PC-9 (cell line): ENCODE measurements at regions not wholly inside any gene's neighbourhood (a gene's known extent, or its start where the extent isn't known, plus 50 kb on each side); places are given as distances from the start of the nearest gene placed in this dataset.
A peak's percentile ranks its signal among the peaks of the same experiment; 100 is the strongest.

Experiments
- BruUV-seq: library from RNA; stranded (reverse); fragments of 400-500 nt; replicated peaks from 2 replicates; lab custom pipeline; 2021; lab: Mats Ljungman, UMichigan
- CTCF ChIA-PET: fragments of 300-600 bp; sonication (Branson Sonifier 250); formaldehyde crosslinking; loops from one replicate; lab custom pipeline; 2022; ENCODE audit warnings: antibody characterized with exemption; lab: Charles Lee
- POLR2A ChIA-PET: fragments of 300-600 bp; sonication (Branson Sonifier 250); formaldehyde crosslinking; loops from one replicate; lab custom pipeline; 2022; ENCODE audit warnings: antibody characterized with exemption; ENCODE audit not compliant: unreplicated experiment; lab: Charles Lee
- DNase-seq, 2 experiments: peaks; one replicate each; pipeline versions ENCODE4 v3.0.0 to v3.0.0-alpha.2; 2015 to 2022; ENCODE audit warnings: mixed read lengths in 1 of 2
- H2AFZ ChIP-seq: fragments of 200-600 bp; sonication (generic); 2 replicates; pipeline ENCODE4 v1.8.1; 2017; ENCODE audit warnings: antibody characterized with exemption
- H3F3A ChIP-seq: fragments of 200-600 bp; sonication (generic); 2 replicates; pipeline ENCODE4 v1.8.1; 2017; ENCODE audit warnings: antibody characterized with exemption, mild to moderate bottlenecking, low read depth; ENCODE audit not compliant: insufficient read depth
- H3K27ac ChIP-seq: fragments of 200-600 bp; sonication (generic); 2 replicates; pipeline ENCODE4 v1.6.1; 2016; ENCODE audit warnings: mixed run types
- H3K27me3 ChIP-seq: fragments of 200-600 bp; sonication (generic); 2 replicates; pipeline ENCODE4 v1.6.1; 2016; ENCODE audit warnings: low read depth, mixed run types; ENCODE audit not compliant: insufficient read depth
- H3K36me3 ChIP-seq: fragments of 200-600 bp; sonication (generic); 2 replicates; pipeline ENCODE4 v1.6.1; 2016; ENCODE audit warnings: low read depth, mixed run types
- H3K4me1 ChIP-seq: fragments of 200-600 bp; sonication (generic); replicated peaks from 2 replicates; pipeline ENCODE4 v1.6.1; 2016; ENCODE audit warnings: mixed run types; ENCODE audit not compliant: insufficient read depth
- H3K4me2 ChIP-seq: fragments of 200-600 bp; sonication (generic); 2 replicates; pipeline ENCODE4 v1.6.1; 2017; ENCODE audit warnings: mixed run types
- H3K4me3 ChIP-seq: fragments of 200-600 bp; sonication (generic); 2 replicates; pipeline ENCODE4 v1.6.1; 2016; ENCODE audit warnings: mixed run types
- H3K79me2 ChIP-seq: fragments of 200-600 bp; sonication (generic); 2 replicates; pipeline ENCODE4 v1.6.1; 2017; ENCODE audit warnings: low read depth, mixed run types
- H3K9me2 ChIP-seq: fragments of 200-600 bp; sonication (generic); 2 replicates; pipeline ENCODE4 v1.8.1; 2017; ENCODE audit warnings: mild to moderate bottlenecking; ENCODE audit not compliant: insufficient read depth
- H3K9me3 ChIP-seq: fragments of 200-600 bp; sonication (generic); 2 replicates; pipeline ENCODE4 v1.8.1; 2016; ENCODE audit warnings: low read depth; ENCODE audit not compliant: insufficient read depth
- H4K20me1 ChIP-seq: fragments of 200-600 bp; sonication (generic); 2 replicates; pipeline ENCODE4 v1.8.1; 2017; ENCODE audit not compliant: insufficient read depth
- EZH2 ChIP-seq: fragments of 200-600 bp; sonication (generic); IDR thresholded peaks from 2 replicates; pipeline ENCODE4 v1.8.0; 2017; ENCODE audit warnings: antibody characterized with exemption, low read depth
- intact Hi-C: fragments of 100-400 bp; cut with micrococcal nuclease; formaldehyde crosslinking; loops from one replicate; pipeline ENCODE4 v1.10.0; 2022; ENCODE audit not compliant: unreplicated experiment
- TF ChIP-seq, protein P1 (sequence below): fragments of 200-600 bp; sonication (generic); conservative IDR thresholded peaks from 2 replicates; pipeline ENCODE4 v1.6.1; 2017; ENCODE audit warnings: mixed run types, antibody characterized with exemption, mild to moderate bottlenecking, moderate library complexity

DNA sequence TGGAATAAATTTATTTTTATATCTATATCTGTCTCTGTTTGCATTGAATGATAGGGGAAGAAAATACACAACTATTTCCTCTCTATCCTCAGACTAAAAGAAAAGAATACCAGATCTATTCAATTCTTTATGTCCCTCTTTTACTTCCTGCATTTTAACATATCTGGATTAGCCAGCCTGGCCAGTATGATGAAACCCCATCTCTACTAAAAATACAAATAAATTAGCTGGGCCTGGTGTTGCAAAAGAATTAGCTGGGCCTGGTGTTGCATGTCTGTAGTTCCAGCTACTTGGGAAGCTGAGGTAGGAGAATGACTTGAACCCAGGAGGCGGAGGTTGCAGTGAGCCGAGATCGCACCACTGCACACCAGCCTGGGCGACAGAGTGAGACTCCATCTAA is 182.0 kb downstream of the LURAP1L start:
- H4K20me1 ChIP-seq = no peaks in the 10 kb centered on the region
- no peaks in the 10 kb centered on the region for H3K79me2 ChIP-seq
- no peak overlapping the region for H3K4me3 ChIP-seq
- H2AFZ ChIP-seq = no peak overlapping the region
- H3K4me1 ChIP-seq = peaks cover 30% of the 10 kb centered on the region
- POLR2A ChIA-PET = no interaction called here
- H3K9me2 ChIP-seq = no peaks in the 10 kb centered on the region
- intact Hi-C loops = loop anchor here (10.0 kb wide), 1 partner anchor 142 kb away; no protein-coding TSS in a partner anchor
- TF ChIP-seq, protein P1, sequence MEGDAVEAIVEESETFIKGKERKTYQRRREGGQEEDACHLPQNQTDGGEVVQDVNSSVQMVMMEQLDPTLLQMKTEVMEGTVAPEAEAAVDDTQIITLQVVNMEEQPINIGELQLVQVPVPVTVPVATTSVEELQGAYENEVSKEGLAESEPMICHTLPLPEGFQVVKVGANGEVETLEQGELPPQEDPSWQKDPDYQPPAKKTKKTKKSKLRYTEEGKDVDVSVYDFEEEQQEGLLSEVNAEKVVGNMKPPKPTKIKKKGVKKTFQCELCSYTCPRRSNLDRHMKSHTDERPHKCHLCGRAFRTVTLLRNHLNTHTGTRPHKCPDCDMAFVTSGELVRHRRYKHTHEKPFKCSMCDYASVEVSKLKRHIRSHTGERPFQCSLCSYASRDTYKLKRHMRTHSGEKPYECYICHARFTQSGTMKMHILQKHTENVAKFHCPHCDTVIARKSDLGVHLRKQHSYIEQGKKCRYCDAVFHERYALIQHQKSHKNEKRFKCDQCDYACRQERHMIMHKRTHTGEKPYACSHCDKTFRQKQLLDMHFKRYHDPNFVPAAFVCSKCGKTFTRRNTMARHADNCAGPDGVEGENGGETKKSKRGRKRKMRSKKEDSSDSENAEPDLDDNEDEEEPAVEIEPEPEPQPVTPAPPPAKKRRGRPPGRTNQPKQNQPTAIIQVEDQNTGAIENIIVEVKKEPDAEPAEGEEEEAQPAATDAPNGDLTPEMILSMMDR = no peak
- no peak for TF ChIP-seq EZH2
- DNase-seq = peak in 1 of 2 experiments; percentile 45
- peaks cover 11% of the 10 kb centered on the region; the same call in 1 of the 2 replicates for H3F3A ChIP-seq
- H3K4me2 ChIP-seq = peak overlapping the region; percentile 78
- peak overlapping the region; percentile 99 for H3K27ac ChIP-seq
- no TSS peak for BruUV-seq
- no peaks in the 10 kb centered on the region for H3K27me3 ChIP-seq
- no peaks in the 10 kb centered on the region; the same call in 1 of the 2 replicates for H3K9me3 ChIP-seq
- H3K36me3 ChIP-seq = no peaks in the 10 kb centered on the region
- CTCF ChIA-PET = interaction anchor here (0.6 kb wide), 1 partner anchor 317 kb away, joined by 6 read pairs; no protein-coding TSS in a partner anchor

- CTCF ChIA-PET = no interaction called here
- BruUV-seq = no TSS peak
- intact Hi-C loops = loop anchor here (10.0 kb wide), 1 partner anchor 143 kb away; no protein-coding TSS in a partner anchor
Observed at GRCh38 chr9:12958279-12958678, 183.5 kb downstream of the LURAP1L start.

DNA sequence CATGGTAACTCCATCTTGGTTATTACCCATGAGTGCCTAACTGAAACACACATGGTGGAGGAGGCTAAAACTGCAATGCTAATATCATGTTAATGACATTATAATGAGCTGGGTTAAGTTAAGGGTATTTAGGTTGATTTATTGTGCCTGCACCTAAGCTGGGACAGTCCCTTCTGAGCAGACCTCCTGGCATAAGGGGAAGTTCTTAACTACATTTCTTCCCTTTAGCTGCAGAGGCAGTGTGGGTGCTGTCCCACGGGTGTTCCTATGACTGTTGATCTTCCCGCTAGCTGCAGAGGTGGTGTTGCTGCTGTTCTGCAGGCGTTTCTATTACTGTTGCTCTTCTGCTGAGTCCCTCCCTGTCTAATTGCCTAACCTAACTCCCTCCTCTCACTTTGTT is 183.9 kb downstream of the LURAP1L start:
- no TSS peak for BruUV-seq
- H3K36me3 ChIP-seq = no peaks in the 10 kb centered on the region
- intact Hi-C loops = loop anchor here (10.0 kb wide), 1 partner anchor 144 kb away; no protein-coding TSS in a partner anchor
- H3K4me1 ChIP-seq = peaks cover 30% of the 10 kb centered on the region
- ChIA-PET POLR2A (no interaction called here), CTCF (no interaction called here)
- H4K20me1 ChIP-seq = no peaks in the 10 kb centered on the region
- H3K9me3 ChIP-seq = no peaks in the 10 kb centered on the region; the same call in 1 of the 2 replicates
- H3K4me2 ChIP-seq = no peak overlapping the region
- no peaks in the 10 kb centered on the region for H3K9me2 ChIP-seq
- no peak overlapping the region for H2AFZ ChIP-seq
- H3K27ac ChIP-seq = no peak overlapping the region
- no peak overlapping the region for H3K4me3 ChIP-seq
- TF ChIP-seq, protein P1 = no peak
- TF ChIP-seq EZH2 = no peak
- no peak for DNase-seq
- no peaks in the 10 kb centered on the region for H3K79me2 ChIP-seq
- H3K27me3 ChIP-seq = no peaks in the 10 kb centered on the region
- H3F3A ChIP-seq = peaks cover 11% of the 10 kb centered on the region; the same call in 1 of the 2 replicates

More at GRCh38 chr9:12958279-12958678, 183.5 kb downstream of the LURAP1L start:
- H3K4me2 ChIP-seq = no peak overlapping the region
- H3K9me3 ChIP-seq = no peaks in the 10 kb centered on the region; the same call in 1 of the 2 replicates
- H3K9me2 ChIP-seq = no peaks in the 10 kb centered on the region
- no peaks in the 10 kb centered on the region for H3K79me2 ChIP-seq
- no peak overlapping the region for H2AFZ ChIP-seq
- no peak for DNase-seq
- peaks cover 11% of the 10 kb centered on the region; the same call in 1 of the 2 replicates for H3F3A ChIP-seq
- H3K27ac ChIP-seq = no peak overlapping the region
- no peaks in the 10 kb centered on the region for H4K20me1 ChIP-seq
- no peaks in the 10 kb centered on the region for H3K27me3 ChIP-seq
- H3K4me3 ChIP-seq = no peak overlapping the region
- peaks cover 30% of the 10 kb centered on the region for H3K4me1 ChIP-seq
- no peaks in the 10 kb centered on the region for H3K36me3 ChIP-seq
- POLR2A ChIA-PET = no interaction called here
- no peak for TF ChIP-seq EZH2
- TF ChIP-seq, protein P1 = no peak
